GM18498 (cell line): ENCODE measurements at regions not wholly inside any gene's neighbourhood (a gene's known extent, or its start where the extent isn't known, plus 50 kb on each side); places are given as distances from the start of the nearest gene placed in this dataset.

Experiments
- ATAC-seq: cut with Tn5 transposase; IDR thresholded peaks from one replicate; pipeline ENCODE4 v1.9.1; 2021; ENCODE audit warnings: mild to moderate bottlenecking, moderate library complexity; ENCODE audit not compliant: unreplicated experiment

GRCh38 chr12:47025349-47025748, 54.1 kb upstream of the PCED1B start:
- ATAC-seq = no peak

DNA sequence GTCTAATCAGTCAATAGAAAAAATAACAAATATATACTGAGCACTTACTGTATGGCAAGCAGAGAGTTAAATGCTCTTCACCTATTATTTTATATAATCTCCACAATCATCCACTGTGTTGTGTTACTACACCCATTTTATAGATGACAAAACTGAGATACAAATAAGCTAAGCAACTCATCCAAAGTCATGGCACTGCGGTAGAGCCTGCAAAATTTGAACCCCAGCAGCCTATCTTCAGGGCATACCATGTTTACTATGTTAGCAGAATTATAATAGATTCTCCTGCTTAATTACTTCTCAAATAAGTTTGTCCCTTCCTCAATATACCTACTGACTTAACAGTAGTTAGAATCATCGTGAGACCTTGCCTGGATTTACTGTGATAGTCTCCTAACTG, 53.6 kb upstream of the PCED1B start:
- ATAC-seq = no peak

DNA sequence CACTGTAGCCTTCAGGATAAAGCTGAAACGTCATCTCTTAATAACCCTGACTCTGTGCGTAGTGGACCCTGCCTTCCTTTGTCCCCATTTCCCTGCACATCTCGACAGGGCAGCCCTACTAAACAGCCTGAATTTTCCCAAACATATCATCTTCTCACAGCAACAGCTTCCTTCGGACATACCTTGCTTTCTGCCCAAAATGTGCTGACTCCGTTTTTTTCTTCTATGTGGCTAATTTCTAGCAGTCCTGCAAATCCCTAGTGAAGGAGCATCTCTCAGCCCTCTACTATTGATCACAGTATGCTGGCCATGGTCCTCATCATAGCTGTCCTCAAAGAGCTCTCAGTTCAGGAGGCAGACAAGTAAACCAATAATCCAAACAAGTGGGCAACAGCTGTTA, 53.1 kb upstream of the PCED1B start:
- ATAC-seq = no peak
